ENCODE measurements at regions not wholly inside any gene's neighbourhood (a gene's known extent, or its start where the extent isn't known, plus 50 kb on each side); places are given as distances from the start of the nearest gene placed in this dataset.

DNA sequence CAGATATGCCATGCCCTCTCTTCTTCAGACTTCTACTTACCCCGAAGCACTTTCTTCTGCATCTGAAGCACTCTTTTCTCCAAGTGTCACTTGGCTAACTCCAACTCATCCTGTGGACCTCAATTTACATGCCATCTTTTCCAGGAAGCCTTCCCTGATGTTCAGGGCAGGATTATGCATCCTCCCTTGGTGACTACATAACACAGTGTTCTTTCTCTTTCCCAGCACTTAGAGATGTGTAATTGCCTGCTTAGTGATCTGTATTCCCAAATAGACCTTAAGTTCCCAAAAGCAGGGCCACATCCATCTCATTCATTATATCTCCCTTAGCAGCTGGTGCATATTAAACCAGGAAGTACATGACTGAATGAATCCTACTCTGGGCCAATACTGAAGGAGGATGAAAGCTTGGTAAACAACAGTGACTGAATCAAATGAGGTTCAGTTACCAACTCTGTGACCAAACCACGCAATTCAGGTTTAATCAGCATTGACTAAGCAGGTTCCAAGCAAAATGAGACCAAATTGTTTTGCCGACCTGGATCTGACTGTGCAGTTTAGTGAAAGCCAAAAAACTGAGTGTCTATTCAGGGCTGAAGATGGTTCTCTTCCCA is 121.4 kb upstream of the TCF21 start:
- TF ChIP-seq, protein P1, sequence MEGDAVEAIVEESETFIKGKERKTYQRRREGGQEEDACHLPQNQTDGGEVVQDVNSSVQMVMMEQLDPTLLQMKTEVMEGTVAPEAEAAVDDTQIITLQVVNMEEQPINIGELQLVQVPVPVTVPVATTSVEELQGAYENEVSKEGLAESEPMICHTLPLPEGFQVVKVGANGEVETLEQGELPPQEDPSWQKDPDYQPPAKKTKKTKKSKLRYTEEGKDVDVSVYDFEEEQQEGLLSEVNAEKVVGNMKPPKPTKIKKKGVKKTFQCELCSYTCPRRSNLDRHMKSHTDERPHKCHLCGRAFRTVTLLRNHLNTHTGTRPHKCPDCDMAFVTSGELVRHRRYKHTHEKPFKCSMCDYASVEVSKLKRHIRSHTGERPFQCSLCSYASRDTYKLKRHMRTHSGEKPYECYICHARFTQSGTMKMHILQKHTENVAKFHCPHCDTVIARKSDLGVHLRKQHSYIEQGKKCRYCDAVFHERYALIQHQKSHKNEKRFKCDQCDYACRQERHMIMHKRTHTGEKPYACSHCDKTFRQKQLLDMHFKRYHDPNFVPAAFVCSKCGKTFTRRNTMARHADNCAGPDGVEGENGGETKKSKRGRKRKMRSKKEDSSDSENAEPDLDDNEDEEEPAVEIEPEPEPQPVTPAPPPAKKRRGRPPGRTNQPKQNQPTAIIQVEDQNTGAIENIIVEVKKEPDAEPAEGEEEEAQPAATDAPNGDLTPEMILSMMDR (IDR thresholded peaks at IDR 0.05) = no peak
- no peak for TF ChIP-seq POLR2A (IDR thresholded peaks at IDR 0.05)

All from adrenal gland (tissue), 5 donors.